Choroid plexus epithelial cell (primary cell): ENCODE measurements at regions not wholly inside any gene's neighbourhood (a gene's known extent, or its start where the extent isn't known, plus 50 kb on each side); places are given as distances from the start of the nearest gene placed in this dataset.

Source experiments
- DNase-seq: peaks from one replicate; pipeline ENCODE4 v3.0.0-alpha.2; 2010; ENCODE audit warnings: low read depth
- H3K4me3 ChIP-seq: 2 replicates; pipeline ENCODE4 v1.5.1; 2011; ENCODE audit warnings: low read depth, mild to moderate bottlenecking, control low read depth, low read length, moderate library complexity
- CTCF ChIP-seq: conservative IDR thresholded peaks from 2 replicates; pipeline ENCODE4 v1.5.1; 2011; ENCODE audit warnings: low read depth, mild to moderate bottlenecking, control low read depth, inconsistent platforms, low read length, moderate library complexity

- no peak overlapping the region for H3K4me3 ChIP-seq
- no peak for TF ChIP-seq CTCF
- no peak for DNase-seq
Observed at GRCh38 chr6:8588176-8588575, 152.8 kb upstream of the SLC35B3 start.

GRCh38 chr6:8583291-8583690 lies 147.9 kb upstream of the SLC35B3 start:
- DNase-seq = no peak
- no peak for TF ChIP-seq CTCF

DNA sequence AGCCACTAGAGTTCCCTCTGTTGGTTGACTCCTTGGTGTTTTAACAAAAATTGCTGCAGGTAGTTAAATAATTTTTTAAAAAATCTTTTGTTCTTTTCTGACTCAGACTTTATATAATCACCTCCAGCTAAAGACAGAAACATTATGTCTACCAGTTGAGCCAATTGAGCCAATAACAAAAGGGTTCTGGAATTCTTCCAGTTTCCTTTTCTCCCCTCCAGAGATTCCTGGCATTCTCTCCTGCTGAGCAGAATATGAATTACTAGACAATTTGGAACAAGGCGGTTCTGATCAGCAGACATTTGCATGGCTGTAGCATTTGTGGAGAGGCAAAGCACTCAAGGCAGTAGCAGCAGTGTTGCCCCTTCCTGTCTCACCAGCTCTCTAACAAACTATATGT lies 144.0 kb upstream of the SLC35B3 start:
- peak; percentile 9 for DNase-seq
- H3K4me3 ChIP-seq = no peak overlapping the region
- no peak for TF ChIP-seq CTCF

More at GRCh38 chr6:8583291-8583690, 147.9 kb upstream of the SLC35B3 start:
- H3K4me3 ChIP-seq = no peak overlapping the region

GRCh38 chr6:8578006-8578405 lies 142.7 kb upstream of the SLC35B3 start:
- DNase-seq = no peak
- TF ChIP-seq CTCF = no peak

GRCh38 chr6:8574749-8575468 lies 139.6 kb upstream of the SLC35B3 start:
- DNase-seq = no peak
- H3K4me3 ChIP-seq = no peak overlapping the region
- TF ChIP-seq CTCF = no peak

More at GRCh38 chr6:8578006-8578405, 142.7 kb upstream of the SLC35B3 start:
- no peak overlapping the region for H3K4me3 ChIP-seq

- no peak for DNase-seq
- TF ChIP-seq CTCF = no peak
- H3K4me3 ChIP-seq = no peak overlapping the region
Observed at GRCh38 chr6:8574311-8574710, 139.0 kb upstream of the SLC35B3 start.

DNA sequence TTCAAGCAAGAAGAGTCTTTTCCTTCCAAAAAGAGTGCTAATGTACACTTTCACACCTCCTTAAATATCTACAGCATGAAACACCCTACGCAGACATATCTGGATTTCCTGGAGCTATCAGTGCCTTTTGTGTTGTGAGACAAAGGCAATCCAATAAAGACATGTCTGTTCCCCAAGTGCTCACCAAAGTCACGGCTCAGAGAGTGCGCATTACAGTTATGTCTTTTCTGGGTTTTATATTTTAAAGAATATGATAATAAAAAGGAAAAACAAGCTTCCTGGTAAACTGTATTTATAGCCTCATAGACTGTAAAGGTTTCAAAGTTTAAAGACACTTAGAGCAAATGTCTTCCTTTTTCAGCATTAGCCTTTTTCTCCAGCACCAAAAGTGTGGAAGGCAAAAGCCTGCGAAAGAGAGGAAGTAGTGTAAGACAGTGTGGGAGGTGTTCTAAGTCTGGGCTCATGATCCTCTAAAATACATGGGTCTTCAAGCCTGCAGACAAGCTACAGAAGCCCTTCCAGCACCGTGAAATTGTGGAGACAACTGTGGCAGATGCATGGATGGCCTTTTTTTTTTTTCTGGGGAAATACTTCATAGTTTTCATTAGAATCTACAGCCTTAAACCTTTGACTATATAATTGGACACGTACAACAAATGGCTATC lies 135.0 kb upstream of the SLC35B3 start:
- no peak for TF ChIP-seq CTCF
- no peak overlapping the region for H3K4me3 ChIP-seq
- no peak for DNase-seq
